Uterus (tissue), 3 donors: ENCODE measurements at regions not wholly inside any gene's neighbourhood (a gene's known extent, or its start where the extent isn't known, plus 50 kb on each side); places are given as distances from the start of the nearest gene placed in this dataset.

ENCODE experiments used
- DNase-seq, 2 donors: peaks; one replicate each; pipeline ENCODE4 v3.0.0-alpha.2; 2019 to 2020
- H3K27ac ChIP-seq, 2 donors: fragments of 200-600 bp; sonication (generic); 1 replicate in 1 of 2; 2 replicates in 1 of 2; pipeline ENCODE4 v1.5.1; 2016 to 2018
- H3K27me3 ChIP-seq, 2 donors: fragments of 200-600 bp; sonication (generic); one replicate each; pipeline ENCODE4 v1.5.1; 2018 to 2019; ENCODE audit warnings: control low read depth in 1 of 2
- H3K36me3 ChIP-seq, 2 donors: fragments of 200-600 bp; sonication (generic); one replicate each; pipeline ENCODE4 v1.5.1; 2019; ENCODE audit warnings: control low read depth in 1 of 2
- H3K4me1 ChIP-seq, 2 donors: fragments of 200-600 bp; sonication (generic); one replicate each; pipeline ENCODE4 v1.5.1; 2018 to 2019; ENCODE audit warnings: control low read depth in 1 of 2
- H3K4me3 ChIP-seq, 2 donors: fragments of 200-600 bp; sonication (generic); 1 replicate in 1 of 2; 2 replicates in 1 of 2; pipeline ENCODE4 v1.5.1; 2018 to 2019; ENCODE audit warnings: mild to moderate bottlenecking in 1 of 2
- H3K9me3 ChIP-seq, 2 donors: fragments of 200-600 bp; sonication (generic); one replicate each; pipeline ENCODE4 v1.5.1; 2019; ENCODE audit warnings: control low read depth in 1 of 2
- POLR2A ChIP-seq, 2 donors: fragments of 450-650 bp; IDR thresholded peaks; one replicate each; pipeline ENCODE4 v1.6.1; 2016; ENCODE audit warnings: antibody characterized with exemption in 2 of 2, mild to moderate bottlenecking in 1 of 2, moderate library complexity in 1 of 2
- intact Hi-C: fragments of 100-400 bp; cut with DNase I; formaldehyde crosslinking; loops from one replicate; pipeline ENCODE4 v1.15.1; 2023; ENCODE audit warnings: low total_unique reads
- TF ChIP-seq, protein P1 (sequence below), 4 experiments: fragments of 200-600 bp in 2 of 4; fragments of 450-650 bp in 2 of 4; sonication (generic) in 2 of 4; IDR thresholded peaks; one replicate each; pipeline ENCODE4 v1.5.1; 2016 to 2019; ENCODE audit warnings: antibody characterized with exemption in 4 of 4, mild to moderate bottlenecking in 2 of 4, moderate library complexity in 1 of 4
- donor health status: DM: yes; HTN: yes; CAD: no.

- H3K4me1 ChIP-seq, result no peaks in the 10 kb centered on the region
- TF ChIP-seq, protein P1, sequence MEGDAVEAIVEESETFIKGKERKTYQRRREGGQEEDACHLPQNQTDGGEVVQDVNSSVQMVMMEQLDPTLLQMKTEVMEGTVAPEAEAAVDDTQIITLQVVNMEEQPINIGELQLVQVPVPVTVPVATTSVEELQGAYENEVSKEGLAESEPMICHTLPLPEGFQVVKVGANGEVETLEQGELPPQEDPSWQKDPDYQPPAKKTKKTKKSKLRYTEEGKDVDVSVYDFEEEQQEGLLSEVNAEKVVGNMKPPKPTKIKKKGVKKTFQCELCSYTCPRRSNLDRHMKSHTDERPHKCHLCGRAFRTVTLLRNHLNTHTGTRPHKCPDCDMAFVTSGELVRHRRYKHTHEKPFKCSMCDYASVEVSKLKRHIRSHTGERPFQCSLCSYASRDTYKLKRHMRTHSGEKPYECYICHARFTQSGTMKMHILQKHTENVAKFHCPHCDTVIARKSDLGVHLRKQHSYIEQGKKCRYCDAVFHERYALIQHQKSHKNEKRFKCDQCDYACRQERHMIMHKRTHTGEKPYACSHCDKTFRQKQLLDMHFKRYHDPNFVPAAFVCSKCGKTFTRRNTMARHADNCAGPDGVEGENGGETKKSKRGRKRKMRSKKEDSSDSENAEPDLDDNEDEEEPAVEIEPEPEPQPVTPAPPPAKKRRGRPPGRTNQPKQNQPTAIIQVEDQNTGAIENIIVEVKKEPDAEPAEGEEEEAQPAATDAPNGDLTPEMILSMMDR (IDR thresholded peaks at IDR 0.05), result no peak
- no peak for TF ChIP-seq POLR2A (IDR thresholded peaks at IDR 0.05)
- H3K9me3 ChIP-seq, result no peaks in the 10 kb centered on the region
- intact Hi-C loops, result no loop called here
- DNase-seq, result no peak
- H3K36me3 ChIP-seq, result no peaks in the 10 kb centered on the region
- no peak overlapping the region for H3K27ac ChIP-seq
- no peak overlapping the region for H3K4me3 ChIP-seq
- no peaks in the 10 kb centered on the region for H3K27me3 ChIP-seq
Measured at GRCh38 chr12:98179151-98179550, 336.2 kb upstream of the TMPO start.

DNA sequence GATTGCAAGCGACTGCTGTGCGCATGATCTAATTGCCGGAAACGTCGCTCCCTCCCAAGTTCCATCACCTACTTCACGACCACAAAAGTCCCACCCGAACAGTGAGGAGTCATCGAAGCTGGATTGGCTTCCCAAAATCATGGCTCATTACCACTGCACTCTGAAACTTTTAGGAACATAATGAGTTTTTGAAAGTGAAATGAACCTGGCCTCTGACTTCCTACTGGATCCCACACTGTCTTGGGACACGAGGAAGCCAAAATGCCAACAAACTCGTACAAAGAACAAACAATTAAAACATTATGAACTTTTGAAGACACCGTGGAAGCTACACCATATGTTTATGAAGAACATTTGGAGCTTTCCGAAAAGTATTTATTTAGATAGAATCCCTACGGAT, 334.8 kb upstream of the TMPO start:
- DNase-seq, result no peak

GRCh38 chr12:98182821-98183220, 332.6 kb upstream of the TMPO start:
- Histone ChIP-seq H3K27ac (no peak overlapping the region), H3K4me1 (no peaks in the 10 kb centered on the region), H3K4me3 (no peak overlapping the region), H3K36me3 (no peaks in the 10 kb centered on the region), H3K9me3 (no peaks in the 10 kb centered on the region), H3K27me3 (no peaks in the 10 kb centered on the region)
- intact Hi-C loops, result no loop called here
- no peak for TF ChIP-seq POLR2A (IDR thresholded peaks at IDR 0.05)
- TF ChIP-seq, protein P1 (IDR thresholded peaks at IDR 0.05), result no peak
- DNase-seq, result no peak

More for the DNA sequence above, 334.8 kb upstream of the TMPO start:
- no peaks in the 10 kb centered on the region for H3K4me1 ChIP-seq
- intact Hi-C loops, result no loop called here
- no peaks in the 10 kb centered on the region for H3K36me3 ChIP-seq
- H3K27me3 ChIP-seq, result no peaks in the 10 kb centered on the region
- TF ChIP-seq POLR2A (IDR thresholded peaks at IDR 0.05), result no peak
- TF ChIP-seq, protein P1 (IDR thresholded peaks at IDR 0.05), result no peak
- H3K9me3 ChIP-seq, result no peaks in the 10 kb centered on the region
- no peak overlapping the region for H3K4me3 ChIP-seq
- no peak overlapping the region for H3K27ac ChIP-seq

- Histone ChIP-seq H3K4me1 (no peaks in the 10 kb centered on the region), H3K27ac (no peak overlapping the region), H3K27me3 (no peaks in the 10 kb centered on the region), H3K4me3 (no peak overlapping the region), H3K9me3 (no peaks in the 10 kb centered on the region), H3K36me3 (no peaks in the 10 kb centered on the region)
- intact Hi-C loops, result no loop called here
- no peak for TF ChIP-seq POLR2A (IDR thresholded peaks at IDR 0.05)
- TF ChIP-seq, protein P1 (IDR thresholded peaks at IDR 0.05), result no peak
- no peak for DNase-seq
Measured at GRCh38 chr12:98185606-98186005, 329.8 kb upstream of the TMPO start.

- Histone ChIP-seq H3K9me3 (no peaks in the 10 kb centered on the region), H3K4me3 (no peak overlapping the region), H3K27ac (no peak overlapping the region), H3K4me1 (no peaks in the 10 kb centered on the region), H3K36me3 (no peaks in the 10 kb centered on the region), H3K27me3 (no peaks in the 10 kb centered on the region)
- no peak for DNase-seq
- intact Hi-C loops, result no loop called here
- no peak for TF ChIP-seq POLR2A (IDR thresholded peaks at IDR 0.05)
- TF ChIP-seq, protein P1 (IDR thresholded peaks at IDR 0.05), result no peak
Measured at GRCh38 chr12:98188650-98189077, 326.7 kb upstream of the TMPO start.
